Liver (tissue), 3 donors: ENCODE measurements at regions not wholly inside any gene's neighbourhood (a gene's known extent, or its start where the extent isn't known, plus 50 kb on each side); places are given as distances from the start of the nearest gene placed in this dataset.
"Not testable (repeated sequence)": the region's sequence is repeated elsewhere in the genome, so short reads cannot be mapped to it uniquely, and the experiment has no call there.

Source experiments
- CTCF ChIP-seq: fragments of 150-350 bp; IDR thresholded peaks from 2 replicates; pipeline ENCODE4 v1.5.1; 2017; ENCODE audit warnings: improper control_type of control experiment, low read depth, low read length; ENCODE audit not compliant: missing input control
- EGR1 ChIP-seq, 2 donors: IDR thresholded peaks; 2 replicates each; pipeline ENCODE4 v1.6.1; 2016 to 2018; ENCODE audit warnings: antibody characterized with exemption in 2 of 2, low read depth in 2 of 2
- GABPA ChIP-seq, 2 donors: IDR thresholded peaks in 1 of 2; conservative IDR thresholded peaks in 1 of 2; 2 replicates each; pipeline ENCODE4 v1.6.1; 2016; ENCODE audit warnings: antibody characterized with exemption in 2 of 2, mild to moderate bottlenecking in 1 of 2, moderate library complexity in 1 of 2
- HNF4A ChIP-seq, 2 donors: conservative IDR thresholded peaks; 2 replicates each; pipeline ENCODE4 v1.6.1; 2016; ENCODE audit warnings: antibody characterized with exemption in 2 of 2, mild to moderate bottlenecking in 2 of 2
- HNF4G ChIP-seq: IDR thresholded peaks from 2 replicates; pipeline ENCODE4 v1.6.1; 2016; ENCODE audit warnings: antibody characterized with exemption
- MAX ChIP-seq: IDR thresholded peaks from 2 replicates; pipeline ENCODE4 v1.6.1; 2016; ENCODE audit warnings: antibody characterized with exemption
- RXRA ChIP-seq, 2 donors: IDR thresholded peaks; 2 replicates each; pipeline ENCODE4 v1.6.1; 2017 to 2018; ENCODE audit warnings: antibody characterized with exemption in 2 of 2, mild to moderate bottlenecking in 1 of 2
- SP1 ChIP-seq: IDR thresholded peaks from 2 replicates; pipeline ENCODE4 v1.6.1; 2018; ENCODE audit warnings: antibody characterized with exemption, mild to moderate bottlenecking
- TAF1 ChIP-seq: conservative IDR thresholded peaks from 2 replicates; pipeline ENCODE4 v1.6.1; 2016; ENCODE audit warnings: antibody characterized with exemption, mild to moderate bottlenecking
- YY1 ChIP-seq: IDR thresholded peaks from 2 replicates; pipeline ENCODE4 v1.6.1; 2016; ENCODE audit warnings: antibody characterized with exemption, mild to moderate bottlenecking
- TF ChIP-seq, protein P1 (sequence below): IDR thresholded peaks from 2 replicates; pipeline ENCODE4 v1.6.1; 2016; ENCODE audit warnings: antibody characterized with exemption
- donor health status: healthy.
- donor health status: healthy.

DNA sequence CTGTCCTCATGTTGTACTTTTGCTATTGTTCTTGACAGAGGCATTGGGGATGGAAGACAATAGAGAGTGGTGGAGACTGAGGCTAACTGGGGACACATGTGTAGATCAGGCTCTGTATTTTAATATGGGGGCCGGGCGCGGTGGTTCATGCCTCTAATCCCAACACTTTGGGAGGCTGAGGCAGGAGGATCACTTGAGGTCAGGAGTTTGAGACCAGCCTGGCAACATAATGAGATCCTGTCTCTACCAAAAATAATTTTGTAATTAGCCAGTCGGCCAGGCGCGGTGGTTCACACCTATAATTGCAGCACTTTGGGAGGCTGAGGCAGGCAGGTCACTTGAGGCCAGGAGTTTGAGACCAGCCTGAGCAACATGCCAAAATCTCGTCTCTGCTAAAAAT lies 72.5 kb upstream of the FOXK1 start:
- not testable (repeated sequence) for TF ChIP-seq HNF4A (conservative IDR thresholded peaks at IDR 0.05); TAF1; MAX; CTCF; HNF4G; YY1; RXRA (IDR thresholded peaks at IDR 0.05); SP1; GABPA (IDR thresholded peaks at IDR 0.05 in 1 of 2, conservative IDR thresholded peaks at IDR 0.05 in 1 of 2); EGR1 (IDR thresholded peaks at IDR 0.05; ENCODE audit: low read depth in 2 of 2)
- TF ChIP-seq, protein P1, sequence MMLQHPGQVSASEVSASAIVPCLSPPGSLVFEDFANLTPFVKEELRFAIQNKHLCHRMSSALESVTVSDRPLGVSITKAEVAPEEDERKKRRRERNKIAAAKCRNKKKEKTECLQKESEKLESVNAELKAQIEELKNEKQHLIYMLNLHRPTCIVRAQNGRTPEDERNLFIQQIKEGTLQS, result not testable (repeated sequence)
